GM23338 (cell line): ENCODE measurements at regions not wholly inside any gene's neighbourhood (a gene's known extent, or its start where the extent isn't known, plus 50 kb on each side); places are given as distances from the start of the nearest gene placed in this dataset.

ENCODE experiments used
- ATAC-seq: fragments of 200-7000 bp; cut with Tn5 transposase; 3 replicates; pipeline ENCODE4 v1.9.1; 2020
- DNase-seq: peaks from one replicate; pipeline ENCODE4 v3.0.0-alpha.2; 2015; ENCODE audit warnings: low spot score
- H2AFZ ChIP-seq: fragments of 200-600 bp; sonication (generic); 2 replicates; pipeline ENCODE4 v1.8.0; 2016; ENCODE audit warnings: antibody characterized with exemption, mild to moderate bottlenecking, moderate library complexity
- H3F3A ChIP-seq: fragments of 200-600 bp; sonication (generic); replicated peaks from 2 replicates; pipeline ENCODE4 v1.8.0; 2017; ENCODE audit warnings: antibody characterized with exemption, mixed run types, low read depth
- H3K27ac ChIP-seq: fragments of 200-600 bp; sonication (generic); 2 replicates; pipeline ENCODE4 v1.6.1; 2016; ENCODE audit warnings: low read depth
- H3K27me3 ChIP-seq: fragments of 200-600 bp; sonication (generic); 2 replicates; pipeline ENCODE4 v1.8.0; 2016; ENCODE audit warnings: mild to moderate bottlenecking, mixed run types, moderate library complexity; ENCODE audit not compliant: insufficient read depth
- H3K36me3 ChIP-seq: fragments of 200-600 bp; sonication (generic); 2 replicates; pipeline ENCODE4 v1.8.0; 2016; ENCODE audit warnings: mild to moderate bottlenecking; ENCODE audit not compliant: insufficient read depth
- H3K4me1 ChIP-seq: fragments of 200-600 bp; sonication (generic); 2 replicates; pipeline ENCODE4 v1.8.0; 2016; ENCODE audit warnings: mild to moderate bottlenecking, moderate library complexity; ENCODE audit not compliant: insufficient read depth
- H3K4me2 ChIP-seq: fragments of 200-600 bp; sonication (generic); 2 replicates; pipeline ENCODE4 v1.7.1; 2017; ENCODE audit warnings: mixed run types
- H3K4me3 ChIP-seq: fragments of 200-600 bp; sonication (generic); 2 replicates; pipeline ENCODE4 v1.6.1; 2016; ENCODE audit warnings: mixed run types
- H3K79me2 ChIP-seq: fragments of 200-600 bp; sonication (generic); replicated peaks from 2 replicates; pipeline ENCODE4 v1.8.0; 2017; ENCODE audit warnings: mild to moderate bottlenecking; ENCODE audit not compliant: insufficient read depth
- H3K9me2 ChIP-seq: fragments of 200-600 bp; sonication (generic); 2 replicates; pipeline ENCODE4 v1.8.0; 2017; ENCODE audit not compliant: insufficient read depth
- H4K20me1 ChIP-seq: fragments of 200-600 bp; sonication (generic); replicated peaks from 2 replicates; pipeline ENCODE4 v1.8.0; 2017; ENCODE audit warnings: mild to moderate bottlenecking; ENCODE audit not compliant: insufficient read depth
- H3K27ac Mint-ChIP-seq: 2 replicates; pipeline ENCODE4 v1.8.0; 2020; ENCODE audit warnings: inconsistent platforms, mild to moderate bottlenecking, moderate library complexity, mixed read lengths
- H3K27me3 Mint-ChIP-seq: 3 replicates; pipeline ENCODE4 v1.8.0; 2022; ENCODE audit warnings: low read depth, mild to moderate bottlenecking, moderate library complexity, mixed read lengths, inconsistent platforms; ENCODE audit not compliant: insufficient read depth, poor library complexity
- H3K36me3 Mint-ChIP-seq: 3 replicates; pipeline ENCODE4 v1.8.0; 2021; ENCODE audit warnings: low read depth, mild to moderate bottlenecking, inconsistent platforms, moderate library complexity, mixed read lengths
- H3K4me1 Mint-ChIP-seq: 3 replicates; pipeline ENCODE4 v1.8.0; 2020; ENCODE audit warnings: mild to moderate bottlenecking, inconsistent platforms, mixed read lengths
- H3K4me3 Mint-ChIP-seq: 3 replicates; pipeline ENCODE4 v1.8.0; 2021; ENCODE audit warnings: moderate library complexity, mild to moderate bottlenecking, inconsistent platforms, mixed read lengths
- H3K9me3 Mint-ChIP-seq: 3 replicates; pipeline ENCODE4 v1.8.0; 2020; ENCODE audit warnings: moderate library complexity, mild to moderate bottlenecking, inconsistent platforms, mixed read lengths
- CREB1 ChIP-seq: fragments of 250-450 bp; sonication (Bioruptor Pico); IDR thresholded peaks from 2 replicates; pipeline ENCODE4 v1.5.0; 2020; ENCODE audit warnings: low read depth, mild to moderate bottlenecking, moderate library complexity
- CTCF ChIP-seq, 2 experiments: fragments of 200-600 bp in 1 of 2; sonication (generic) in 1 of 2; conservative IDR thresholded peaks; 2 replicates each; pipeline versions ENCODE4 v1.5.1 to v1.6.1; 2016 to 2017; ENCODE audit warnings: antibody characterized with exemption in 2 of 2, low read depth in 2 of 2, mild to moderate bottlenecking in 2 of 2, moderate library complexity in 1 of 2
- EZH2phosphoT487 ChIP-seq: fragments of 200-600 bp; sonication (generic); IDR thresholded peaks from one replicate; pipeline ENCODE4 v1.8.1; 2018; ENCODE audit warnings: antibody characterized with exemption; ENCODE audit not compliant: unreplicated experiment
- REST ChIP-seq: IDR thresholded peaks from one replicate; pipeline ENCODE4 v1.6.1; 2018; ENCODE audit warnings: antibody characterized with exemption; ENCODE audit not compliant: unreplicated experiment
- STAT1 ChIP-seq: IDR thresholded peaks from one replicate; pipeline ENCODE4 v1.6.1; 2016; ENCODE audit warnings: antibody characterized with exemption; ENCODE audit not compliant: unreplicated experiment
- ZNF462 ChIP-seq: fragments of 250-450 bp; sonication (Bioruptor Pico); IDR thresholded peaks from 2 replicates; pipeline ENCODE4 v1.5.0; 2020; ENCODE audit warnings: mild to moderate bottlenecking, moderate library complexity

GRCh38 chr4:81915430-81915829, 443.7 kb upstream of the RASGEF1B start (continued):
- TF ChIP-seq ZNF462 (CRISPR knock-in tag) (no peak), CREB1 (CRISPR knock-in tag) (no peak), STAT1 (no peak), REST (no peak)

GRCh38 chr4:81914623-81915022, 442.9 kb upstream of the RASGEF1B start:
- Mint-ChIP-seq H3K4me1 (peaks cover 13% of the 10 kb centered on the region; the same call in 2 of the 3 replicates), H3K4me3 (no peak overlapping the region), H3K27me3 (peaks cover 10% of the 10 kb centered on the region), H3K27ac (no peak overlapping the region), H3K9me3 (no peaks in the 10 kb centered on the region), H3K36me3 (no peaks in the 10 kb centered on the region)
- Histone ChIP-seq H4K20me1 (no peaks in the 10 kb centered on the region), H3K4me3 (no peak overlapping the region), H3K79me2 (no peaks in the 10 kb centered on the region), H3K4me1 (0 out of 2 replicates have a peak, but pooled peaks cover 5% of the 10 kb centered on the region), H3K4me2 (no peak overlapping the region), H3K9me2 (no peaks in the 10 kb centered on the region), H3K27me3 (no peaks in the 10 kb centered on the region), H3F3A (no peaks in the 10 kb centered on the region), H2AFZ (no peak overlapping the region), H3K27ac (no peak overlapping the region), H3K36me3 (no peaks in the 10 kb centered on the region)
- DNase-seq (no peak), ATAC-seq (no peak)
- TF ChIP-seq CTCF (conservative IDR thresholded peaks at IDR 0.05; ENCODE audit: low read depth in 2 of 2) = no peak
- no peak for TF ChIP-seq EZH2phosphoT487
- no peak for TF ChIP-seq REST
